Panc1 (cell line): ENCODE measurements at regions not wholly inside any gene's neighbourhood (a gene's known extent, or its start where the extent isn't known, plus 50 kb on each side); places are given as distances from the start of the nearest gene placed in this dataset.

Experiments
- ATAC-seq: fragments of 200-7000 bp; cut with Tn5 transposase; 2 replicates; pipeline ENCODE4 v1.9.1; 2020; ENCODE audit warnings: mild to moderate bottlenecking, moderate library complexity
- BruUV-seq: library from RNA; stranded (reverse); fragments of 400-500 nt; replicated peaks from 2 replicates; lab custom pipeline; 2021; lab: Mats Ljungman, UMichigan
- CTCF ChIA-PET: fragments of 300-600 bp; sonication (Branson Sonifier 250); formaldehyde crosslinking; loops from one replicate; lab custom pipeline; 2022; ENCODE audit warnings: antibody characterized with exemption; lab: Charles Lee
- POLR2A ChIA-PET: fragments of 300-600 bp; sonication (Branson Sonifier 250); formaldehyde crosslinking; loops from one replicate; lab custom pipeline; 2022; ENCODE audit warnings: antibody characterized with exemption; lab: Charles Lee
- DNase-seq: peaks from one replicate; pipeline ENCODE4 v3.0.0-alpha.2; 2010; ENCODE audit warnings: low read depth, low spot score
- H3K27ac ChIP-seq: 2 replicates; pipeline ENCODE4 v1.5.1; 2011; ENCODE audit warnings: mild to moderate bottlenecking, low read length, inconsistent platforms
- H3K27me3 ChIP-seq: fragments of 200-500 bp; sonication (Bioruptor generic); 2 replicates; pipeline ENCODE4 v1.6.0; 2014; ENCODE audit warnings: low read length, inconsistent platforms; ENCODE audit not compliant: control insufficient read depth, insufficient read depth
- H3K36me3 ChIP-seq: fragments of 200-500 bp; sonication (Bioruptor generic); 2 replicates; pipeline ENCODE4 v1.5.1; 2014; ENCODE audit warnings: inconsistent platforms, mild to moderate bottlenecking, low read length, moderate library complexity; ENCODE audit not compliant: control insufficient read depth, insufficient read depth
- H3K4me1 ChIP-seq: 2 replicates; pipeline ENCODE4 v1.5.1; 2011; ENCODE audit warnings: inconsistent platforms, mild to moderate bottlenecking, low read length, moderate library complexity; ENCODE audit not compliant: control insufficient read depth, insufficient read depth
- H3K4me3 ChIP-seq, 2 experiments: 2 replicates each; pipeline ENCODE4 v1.5.1; 2011 to 2012; ENCODE audit warnings: low read depth in 2 of 2, low read length in 2 of 2, mild to moderate bottlenecking in 2 of 2, inconsistent platforms in 1 of 2, moderate library complexity in 1 of 2
- H3K9me3 ChIP-seq: fragments of 200-500 bp; sonication (Bioruptor generic); 2 replicates; pipeline ENCODE4 v1.5.1; 2014; ENCODE audit warnings: low read depth, mild to moderate bottlenecking, inconsistent platforms, low read length, moderate library complexity; ENCODE audit not compliant: control insufficient read depth, insufficient read depth
- POLR2AphosphoS5 ChIP-seq: IDR thresholded peaks from 2 replicates; pipeline ENCODE4 v1.6.1; 2012; ENCODE audit warnings: mild to moderate bottlenecking, low read depth, low read length, moderate library complexity
- REST ChIP-seq, 2 experiments: IDR thresholded peaks; 2 replicates each; pipeline ENCODE4 v1.6.1; 2011 to 2012; ENCODE audit warnings: low read depth in 2 of 2, control low read depth in 1 of 2, low read length in 1 of 2, mild to moderate bottlenecking in 1 of 2, moderate library complexity in 1 of 2; ENCODE audit not compliant: insufficient read depth in 1 of 2
- SIN3A ChIP-seq: IDR thresholded peaks from 2 replicates; pipeline ENCODE4 v1.6.1; 2012; ENCODE audit warnings: low read depth, mild to moderate bottlenecking, low read length, moderate library complexity, borderline replicate concordance; ENCODE audit not compliant: insufficient read depth
- TCF7L2 ChIP-seq: IDR thresholded peaks from 2 replicates; pipeline ENCODE4 v1.6.1; 2011; ENCODE audit warnings: mild to moderate bottlenecking, low read depth, low read length, inconsistent platforms
- in situ Hi-C: cut with HindIII; loops from 2 replicates; pipeline ENCODE4 v1.10.0; 2016; ENCODE audit warnings: low sequenced_read_pairs, low pct_unique_long_range_greater_than_20kb
- intact Hi-C: fragments of 100-400 bp; cut with micrococcal nuclease; formaldehyde crosslinking; loops from one replicate; pipeline ENCODE4 v1.10.0; 2022; ENCODE audit not compliant: unreplicated experiment
- TF ChIP-seq, protein P1 (sequence below): fragments of 450-650 bp; IDR thresholded peaks from 2 replicates; pipeline ENCODE4 v1.5.1; 2017; ENCODE audit warnings: mild to moderate bottlenecking

DNA sequence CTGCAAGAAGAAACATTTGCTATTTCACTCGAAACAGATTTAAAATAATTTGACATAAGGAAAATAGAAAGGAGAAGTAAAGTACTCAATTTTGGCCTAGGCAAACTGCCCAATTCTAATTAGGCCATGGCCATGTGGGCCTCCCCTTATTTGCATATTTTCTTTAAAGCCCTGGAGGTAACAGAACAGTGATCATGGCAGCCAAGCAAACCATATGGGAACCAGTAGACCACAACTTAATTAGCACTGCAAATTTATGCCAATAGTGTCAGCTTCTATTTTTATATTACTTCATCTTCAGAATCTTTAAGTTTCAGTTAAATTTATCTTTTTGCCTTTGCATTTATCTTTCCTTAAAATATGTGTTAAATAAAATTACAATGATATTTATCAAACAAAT is 63.3 kb upstream of the THSD7A start:
- intact Hi-C loops, result no loop called here
- no peak overlapping the region for H3K27ac ChIP-seq
- ATAC-seq, result no peak
- no TSS peak for BruUV-seq
- H3K27me3 ChIP-seq, result no peaks in the 10 kb centered on the region
- H3K9me3 ChIP-seq, result no peaks in the 10 kb centered on the region
- TF ChIP-seq, protein P1, sequence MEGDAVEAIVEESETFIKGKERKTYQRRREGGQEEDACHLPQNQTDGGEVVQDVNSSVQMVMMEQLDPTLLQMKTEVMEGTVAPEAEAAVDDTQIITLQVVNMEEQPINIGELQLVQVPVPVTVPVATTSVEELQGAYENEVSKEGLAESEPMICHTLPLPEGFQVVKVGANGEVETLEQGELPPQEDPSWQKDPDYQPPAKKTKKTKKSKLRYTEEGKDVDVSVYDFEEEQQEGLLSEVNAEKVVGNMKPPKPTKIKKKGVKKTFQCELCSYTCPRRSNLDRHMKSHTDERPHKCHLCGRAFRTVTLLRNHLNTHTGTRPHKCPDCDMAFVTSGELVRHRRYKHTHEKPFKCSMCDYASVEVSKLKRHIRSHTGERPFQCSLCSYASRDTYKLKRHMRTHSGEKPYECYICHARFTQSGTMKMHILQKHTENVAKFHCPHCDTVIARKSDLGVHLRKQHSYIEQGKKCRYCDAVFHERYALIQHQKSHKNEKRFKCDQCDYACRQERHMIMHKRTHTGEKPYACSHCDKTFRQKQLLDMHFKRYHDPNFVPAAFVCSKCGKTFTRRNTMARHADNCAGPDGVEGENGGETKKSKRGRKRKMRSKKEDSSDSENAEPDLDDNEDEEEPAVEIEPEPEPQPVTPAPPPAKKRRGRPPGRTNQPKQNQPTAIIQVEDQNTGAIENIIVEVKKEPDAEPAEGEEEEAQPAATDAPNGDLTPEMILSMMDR, result no peak
- no peak for TF ChIP-seq REST (IDR thresholded peaks at IDR 0.05; ENCODE audit: insufficient read depth in 1 of 2, low read depth in 2 of 2, low read length in 1 of 2)
- no peaks in the 10 kb centered on the region; the same call in 1 of the 2 replicates for H3K4me1 ChIP-seq
- no peak overlapping the region for H3K4me3 ChIP-seq
- no peaks in the 10 kb centered on the region for H3K36me3 ChIP-seq
- CTCF ChIA-PET, result no interaction called here
- POLR2A ChIA-PET, result no interaction called here
- DNase-seq, result no peak
- in situ Hi-C loops, result no loop called here

- no peaks in the 10 kb centered on the region for H3K27me3 ChIP-seq
- intact Hi-C loops (no loop called here), in situ Hi-C loops (no loop called here)
- ChIA-PET CTCF (no interaction called here), POLR2A (no interaction called here)
- H3K27ac ChIP-seq, result no peak overlapping the region
- 0 out of 2 replicates have a peak, but pooled peaks cover 4% of the 10 kb centered on the region for H3K9me3 ChIP-seq
- no peak for ATAC-seq
- no peak for DNase-seq
- H3K36me3 ChIP-seq, result no peaks in the 10 kb centered on the region
- TF ChIP-seq SIN3A (no peak), POLR2AphosphoS5 (no peak), REST (IDR thresholded peaks at IDR 0.05; ENCODE audit: insufficient read depth in 1 of 2, low read depth in 2 of 2, low read length in 1 of 2) (no peak), TCF7L2 (no peak)
- TF ChIP-seq, protein P1, result no peak
- H3K4me3 ChIP-seq, result no peak overlapping the region
- no TSS peak for BruUV-seq
- no peaks in the 10 kb centered on the region; the same call in 1 of the 2 replicates for H3K4me1 ChIP-seq
Observed at GRCh38 chr7:11896663-11897062, 64.7 kb upstream of the THSD7A start.
